CD14-positive monocyte (primary cell): ENCODE measurements at regions not wholly inside any gene's neighbourhood (a gene's known extent, or its start where the extent isn't known, plus 50 kb on each side); places are given as distances from the start of the nearest gene placed in this dataset.

ENCODE experiments used
- DNase-seq, 3 donors: peaks; one replicate each; pipeline ENCODE4 v3.0.0-alpha.2; 2011 to 2022
- H2AFZ ChIP-seq: 2 replicates; pipeline ENCODE4 v1.6.0; 2012; ENCODE audit warnings: mild to moderate bottlenecking, low read depth, low read length, inconsistent platforms; ENCODE audit not compliant: insufficient read depth, poor library complexity, severe bottlenecking
- H3K27ac ChIP-seq, 2 donors: 1 replicate in 1 of 2; 2 replicates in 1 of 2; pipeline ENCODE4 v1.5.1; 2012 to 2013; ENCODE audit warnings: low read length in 2 of 2, control low read depth in 1 of 2, inconsistent platforms in 1 of 2, low read depth in 1 of 2, mild to moderate bottlenecking in 1 of 2
- H3K27me3 ChIP-seq, 2 donors: one replicate each; pipeline versions ENCODE4 v1.6.0 to v1.6.1; 2011 to 2013; ENCODE audit warnings: low read length in 2 of 2; ENCODE audit not compliant: control insufficient read depth in 2 of 2, insufficient read depth in 2 of 2
- H3K36me3 ChIP-seq, 2 donors: replicated peaks in 1 of 2; 1 replicate in 1 of 2; 2 replicates in 1 of 2; pipeline versions ENCODE4 v1.5.1 to v1.6.1; 2012 to 2013; ENCODE audit warnings: low read length in 2 of 2, control low read depth in 1 of 2, inconsistent platforms in 1 of 2, mild to moderate bottlenecking in 1 of 2; ENCODE audit not compliant: insufficient read depth in 2 of 2, control insufficient read depth in 1 of 2
- H3K4me1 ChIP-seq, 2 donors: 1 replicate in 1 of 2; 2 replicates in 1 of 2; pipeline versions ENCODE4 v1.5.1 to v1.6.1; 2012 to 2013; ENCODE audit warnings: low read length in 2 of 2, control low read depth in 1 of 2, inconsistent platforms in 1 of 2, mild to moderate bottlenecking in 1 of 2, moderate library complexity in 1 of 2; ENCODE audit not compliant: insufficient read depth in 2 of 2, control insufficient read depth in 1 of 2
- H3K4me2 ChIP-seq: replicated peaks from 2 replicates; pipeline ENCODE3; 2012; ENCODE audit warnings: low read length, moderate library complexity, mild to moderate bottlenecking; ENCODE audit not compliant: poor library complexity, severe bottlenecking; ENCODE audit errors: extremely low read depth
- H3K4me3 ChIP-seq, 3 experiments: fragments of 200-600 bp in 1 of 3; sonication (generic) in 1 of 3; replicated peaks in 1 of 3; 1 replicate in 2 of 3; 2 replicates in 1 of 3; pipeline ENCODE4 v1.5.1; 2011 to 2013; ENCODE audit warnings: low read length in 3 of 3, mild to moderate bottlenecking in 3 of 3, control low read depth in 2 of 3, low read depth in 2 of 3, inconsistent platforms in 1 of 3, moderate library complexity in 1 of 3
- H3K79me2 ChIP-seq: 2 replicates; pipeline ENCODE4 v1.6.0; 2012; ENCODE audit warnings: mild to moderate bottlenecking, control low read depth, inconsistent platforms, low read length, moderate library complexity; ENCODE audit not compliant: insufficient read depth
- H3K9ac ChIP-seq: 2 replicates; pipeline ENCODE4 v1.6.0; 2017; ENCODE audit warnings: low read length, mild to moderate bottlenecking; ENCODE audit not compliant: insufficient read depth, poor library complexity, severe bottlenecking
- H3K9me3 ChIP-seq, 2 donors: replicated peaks in 1 of 2; 1 replicate in 1 of 2; 2 replicates in 1 of 2; pipeline versions ENCODE4 v1.5.1 to v1.6.1; 2012 to 2013; ENCODE audit warnings: low read length in 2 of 2, control low read depth in 1 of 2; ENCODE audit not compliant: control insufficient read depth in 1 of 2, insufficient read depth in 1 of 2
- H4K20me1 ChIP-seq: 2 replicates; pipeline ENCODE4 v1.6.0; 2012; ENCODE audit warnings: mild to moderate bottlenecking, low read length, control low read depth, moderate library complexity; ENCODE audit not compliant: insufficient read depth
- H3K27ac Mint-ChIP-seq, 7 donors: one replicate each; pipeline ENCODE4 v1.8.0; 2020; ENCODE audit warnings: mild to moderate bottlenecking in 7 of 7, mixed read lengths in 7 of 7, moderate library complexity in 6 of 7, inconsistent platforms in 2 of 7
- H3K27me3 Mint-ChIP-seq, 3 donors: one replicate each; pipeline ENCODE4 v1.8.0; 2021 to 2022; ENCODE audit warnings: low read depth in 3 of 3, mild to moderate bottlenecking in 3 of 3, mixed read lengths in 3 of 3, moderate library complexity in 3 of 3, inconsistent platforms in 1 of 3
- H3K36me3 Mint-ChIP-seq, 2 donors: one replicate each; pipeline ENCODE4 v1.8.0; 2020; ENCODE audit warnings: mixed read lengths in 2 of 2, inconsistent platforms in 1 of 2, mild to moderate bottlenecking in 1 of 2
- H3K4me1 Mint-ChIP-seq: one replicate; pipeline ENCODE4 v1.8.0; 2020; ENCODE audit warnings: mild to moderate bottlenecking, mixed read lengths
- H3K4me3 Mint-ChIP-seq, 2 donors: one replicate each; pipeline ENCODE4 v1.8.0; 2020; ENCODE audit warnings: mild to moderate bottlenecking in 2 of 2, mixed read lengths in 2 of 2, moderate library complexity in 1 of 2
- H3K9me3 Mint-ChIP-seq, 7 donors: one replicate each; pipeline ENCODE4 v1.8.0; 2020 to 2022; ENCODE audit warnings: mixed read lengths in 7 of 7, mild to moderate bottlenecking in 6 of 7, moderate library complexity in 6 of 7, inconsistent platforms in 2 of 7
- CTCF ChIP-seq: fragments of 200-600 bp; IDR thresholded peaks from one replicate; pipeline ENCODE4 v1.8.0; 2022; ENCODE audit warnings: antibody characterized with exemption, mild to moderate bottlenecking
- WGBS: methylation state at CpG from one replicate; pipeline ENCODE4 v1.1.5; 2013; ENCODE audit warnings: missing lambda C conversion rate; ENCODE audit not compliant: insufficient coverage; 5-methylcytosine and 5-hydroxymethylcytosine counted together
- intact Hi-C, 2 donors: fragments of 100-400 bp; cut with micrococcal nuclease; formaldehyde crosslinking; loops; one replicate each; pipeline versions ENCODE4 v1.15.0 to v1.15.1; 2023

- Mint-ChIP-seq H3K36me3 (no peaks in the 10 kb centered on the region), H3K9me3 (peaks cover 0 to 1% (median 0%) of the 10 kb centered on the region in 7 donors), H3K27ac (no peak overlapping the region), H3K4me3 (no peak overlapping the region), H3K4me1 (no peaks in the 10 kb centered on the region), H3K27me3 (peaks cover 2 to 6% (median 4%) of the 10 kb centered on the region in 3 donors)
- DNase-seq, result no peak
- no peak overlapping the region for H3K4me3 ChIP-seq
- no peak overlapping the region for H3K4me2 ChIP-seq
- 75% methylated on average over 2 of the region's 6 CpGs for WGBS
- no peaks in the 10 kb centered on the region for H4K20me1 ChIP-seq
- no peaks in the 10 kb centered on the region for H3K27me3 ChIP-seq
- no peaks in the 10 kb centered on the region for H3K79me2 ChIP-seq
- TF ChIP-seq CTCF, result no peak
- no peak overlapping the region for H3K9ac ChIP-seq
- no peak overlapping the region for H3K27ac ChIP-seq
- H3K9me3 ChIP-seq, result no peaks in the 10 kb centered on the region
- H3K4me1 ChIP-seq, result no peaks in the 10 kb centered on the region
- no peak overlapping the region for H2AFZ ChIP-seq
- H3K36me3 ChIP-seq, result no peaks in the 10 kb centered on the region
- intact Hi-C loops, result no loop called here
Observed at GRCh38 chr1:37120279-37120678, 86.0 kb upstream of the GRIK3 start.

- H4K20me1 ChIP-seq, result no peaks in the 10 kb centered on the region
- Mint-ChIP-seq H3K4me1 (no peaks in the 10 kb centered on the region), H3K27ac (no peak overlapping the region), H3K9me3 (peaks cover 0 to 5% (median 0%) of the 10 kb centered on the region in 7 donors), H3K4me3 (no peak overlapping the region), H3K27me3 (peaks cover 5 to 11% (median 6%) of the 10 kb centered on the region in 3 donors), H3K36me3 (no peaks in the 10 kb centered on the region)
- no peaks in the 10 kb centered on the region for H3K36me3 ChIP-seq
- no peak overlapping the region for H3K9ac ChIP-seq
- H2AFZ ChIP-seq, result no peak overlapping the region
- TF ChIP-seq CTCF, result no peak
- H3K79me2 ChIP-seq, result no peaks in the 10 kb centered on the region
- no peaks in the 10 kb centered on the region for H3K9me3 ChIP-seq
- no peak overlapping the region for H3K4me2 ChIP-seq
- WGBS, result 75% methylated on average over 2 of the region's 9 CpGs
- no peaks in the 10 kb centered on the region for H3K4me1 ChIP-seq
- H3K4me3 ChIP-seq, result no peak overlapping the region
- no peaks in the 10 kb centered on the region for H3K27me3 ChIP-seq
- no peak for DNase-seq
- intact Hi-C loops, result no loop called here
- no peak overlapping the region for H3K27ac ChIP-seq
Observed at GRCh38 chr1:37123276-37124115, 89.2 kb upstream of the GRIK3 start.
